Breast epithelium (tissue), 4 donors: ENCODE measurements at regions not wholly inside any gene's neighbourhood (a gene's known extent, or its start where the extent isn't known, plus 50 kb on each side); places are given as distances from the start of the nearest gene placed in this dataset.

Source experiments
- DNase-seq, 2 donors: peaks; one replicate each; pipeline ENCODE4 v3.0.0-alpha.2; 2019; ENCODE audit warnings: low spot score in 2 of 2
- H3K27ac ChIP-seq, 2 donors: fragments of 200-600 bp; sonication (generic) in 1 of 2; one replicate each; pipeline ENCODE4 v1.5.1; 2016 to 2019; ENCODE audit warnings: mild to moderate bottlenecking in 1 of 2
- H3K27me3 ChIP-seq, 2 donors: fragments of 200-600 bp; sonication (generic) in 1 of 2; one replicate each; pipeline versions ENCODE4 v1.5.1 to v1.6.0; 2017 to 2019; ENCODE audit warnings: control low read depth in 1 of 2, mild to moderate bottlenecking in 1 of 2
- H3K36me3 ChIP-seq: fragments of 200-600 bp; one replicate; pipeline ENCODE4 v1.5.1; 2019
- H3K4me1 ChIP-seq, 2 donors: fragments of 200-600 bp; sonication (generic); one replicate each; pipeline ENCODE4 v1.5.1; 2016 to 2019; ENCODE audit warnings: control low read depth in 1 of 2
- H3K4me3 ChIP-seq, 3 donors: fragments of 200-600 bp; sonication (generic); 1 replicate in 2 of 3; 2 replicates in 1 of 3; pipeline ENCODE4 v1.5.1; 2016 to 2019; ENCODE audit warnings: mild to moderate bottlenecking in 3 of 3, moderate library complexity in 2 of 3
- H3K9me3 ChIP-seq, 2 donors: fragments of 200-600 bp; sonication (generic) in 1 of 2; one replicate each; pipeline ENCODE4 v1.5.1; 2016 to 2019; ENCODE audit warnings: control low read depth in 1 of 2
- CTCF ChIP-seq, 3 donors: fragments of 450-650 bp; IDR thresholded peaks; one replicate each; pipeline ENCODE4 v1.5.1; 2016 to 2017; ENCODE audit warnings: antibody characterized with exemption in 3 of 3, mild to moderate bottlenecking in 3 of 3, moderate library complexity in 3 of 3
- POLR2A ChIP-seq: fragments of 450-650 bp; IDR thresholded peaks from one replicate; pipeline ENCODE4 v1.6.1; 2016; ENCODE audit warnings: antibody characterized with exemption, mild to moderate bottlenecking, moderate library complexity
- POLR2AphosphoS5 ChIP-seq, 3 donors: sonication (generic); formaldehyde crosslinking; IDR thresholded peaks; one replicate each; pipeline ENCODE4 v1.6.1; 2017; ENCODE audit warnings: antibody characterized with exemption in 3 of 3
- intact Hi-C: fragments of 100-400 bp; cut with DNase I; formaldehyde crosslinking; loops from one replicate; pipeline ENCODE4 v1.15.1; 2023; ENCODE audit warnings: low total_unique reads

GRCh38 chr7:32200646-32201045 lies 130.4 kb upstream of the PDE1C start:
- no peak for DNase-seq
- no peaks in the 10 kb centered on the region for H3K4me1 ChIP-seq
- no peak overlapping the region for H3K4me3 ChIP-seq
- TF ChIP-seq POLR2AphosphoS5 (IDR thresholded peaks at IDR 0.05) (no peak), POLR2A (no peak), CTCF (IDR thresholded peaks at IDR 0.05) (no peak)
- no peaks in the 10 kb centered on the region for H3K27me3 ChIP-seq
- no peaks in the 10 kb centered on the region for H3K36me3 ChIP-seq
- intact Hi-C loops: loop anchor here (10.0 kb wide), 1 partner anchor 456 kb away; no protein-coding TSS in a partner anchor
- H3K27ac ChIP-seq: no peak overlapping the region
- H3K9me3 ChIP-seq: no peaks in the 10 kb centered on the region

- Histone ChIP-seq H3K27ac (no peak overlapping the region), H3K4me3 (no peak overlapping the region), H3K9me3 (peaks cover 0 to 9% of the 10 kb centered on the region in 2 donors), H3K36me3 (no peaks in the 10 kb centered on the region), H3K27me3 (no peaks in the 10 kb centered on the region), H3K4me1 (no peaks in the 10 kb centered on the region)
- intact Hi-C loops: no loop called here
- no peak for TF ChIP-seq POLR2AphosphoS5 (IDR thresholded peaks at IDR 0.05)
- no peak for TF ChIP-seq POLR2A
- TF ChIP-seq CTCF (IDR thresholded peaks at IDR 0.05): no peak
- no peak for DNase-seq
Observed at GRCh38 chr7:32194537-32194936, 124.3 kb upstream of the PDE1C start.

- DNase-seq: no peak
- H3K27ac ChIP-seq: no peak overlapping the region
- H3K4me3 ChIP-seq: no peak overlapping the region
- H3K9me3 ChIP-seq: peaks cover 0 to 9% of the 10 kb centered on the region in 2 donors
- H3K4me1 ChIP-seq: no peaks in the 10 kb centered on the region
- no peaks in the 10 kb centered on the region for H3K27me3 ChIP-seq
- H3K36me3 ChIP-seq: no peaks in the 10 kb centered on the region
- intact Hi-C loops: no loop called here
- TF ChIP-seq POLR2AphosphoS5 (IDR thresholded peaks at IDR 0.05) (no peak), CTCF (IDR thresholded peaks at IDR 0.05) (no peak), POLR2A (no peak)
Observed at GRCh38 chr7:32191305-32191704, 121.1 kb upstream of the PDE1C start.

GRCh38 chr7:32179567-32179966 lies 109.4 kb upstream of the PDE1C start:
- no peaks in the 10 kb centered on the region for H3K36me3 ChIP-seq
- no peaks in the 10 kb centered on the region for H3K9me3 ChIP-seq
- no peak for DNase-seq
- H3K27ac ChIP-seq: no peak overlapping the region
- TF ChIP-seq POLR2AphosphoS5 (IDR thresholded peaks at IDR 0.05): no peak
- no peak overlapping the region for H3K4me3 ChIP-seq
- no peaks in the 10 kb centered on the region for H3K27me3 ChIP-seq
- H3K4me1 ChIP-seq: no peaks in the 10 kb centered on the region
- intact Hi-C loops: loop anchor here (5.0 kb wide), 1 partner anchor 127 kb away; no protein-coding TSS in a partner anchor

GRCh38 chr7:32178677-32179366 lies 108.6 kb upstream of the PDE1C start:
- no peaks in the 10 kb centered on the region for H3K27me3 ChIP-seq
- H3K4me3 ChIP-seq: no peak overlapping the region
- no peak overlapping the region for H3K27ac ChIP-seq
- DNase-seq: no peak
- H3K36me3 ChIP-seq: no peaks in the 10 kb centered on the region
- H3K9me3 ChIP-seq: no peaks in the 10 kb centered on the region
- TF ChIP-seq POLR2AphosphoS5 (IDR thresholded peaks at IDR 0.05) (no peak), POLR2A (no peak), CTCF (IDR thresholded peaks at IDR 0.05) (no peak)
- intact Hi-C loops: loop anchor here (5.0 kb wide), 1 partner anchor 127 kb away; no protein-coding TSS in a partner anchor
- H3K4me1 ChIP-seq: no peaks in the 10 kb centered on the region
